B cell (primary cell): ENCODE measurements at regions not wholly inside any gene's neighbourhood (a gene's known extent, or its start where the extent isn't known, plus 50 kb on each side); places are given as distances from the start of the nearest gene placed in this dataset.

Experiments used
- ATAC-seq: fragments of 200-7000 bp; cut with Tn5 transposase; one replicate; pipeline ENCODE4 v1.10.0; 2021; ENCODE audit warnings: low read depth, mild to moderate bottlenecking, moderate number of reproducible peaks, moderate library complexity
- CTCF ChIA-PET: fragments of 350-600 bp; sonication (Branson Sonifier 250); formaldehyde crosslinking; loops from one replicate; lab custom pipeline; 2021; ENCODE audit warnings: antibody characterized with exemption, inconsistent platforms; lab: Charles Lee
- POLR2A ChIA-PET: fragments of 350-600 bp; sonication (Branson Sonifier 250); formaldehyde crosslinking; loops from one replicate; lab custom pipeline; 2021; ENCODE audit warnings: antibody characterized with exemption; lab: Charles Lee
- DNase-seq: peaks from one replicate; pipeline ENCODE4 v3.0.0; 2013
- H2AFZ ChIP-seq: 2 replicates; pipeline ENCODE4 v1.6.1; 2012; ENCODE audit warnings: mild to moderate bottlenecking, low read depth, low read length; ENCODE audit not compliant: insufficient read depth, poor library complexity, severe bottlenecking
- H3K27ac ChIP-seq, 2 donors: 1 replicate in 1 of 2; 2 replicates in 1 of 2; pipeline ENCODE4 v1.5.1; 2012 to 2013; ENCODE audit warnings: low read length in 2 of 2, mild to moderate bottlenecking in 2 of 2, moderate library complexity in 1 of 2
- H3K27me3 ChIP-seq, 4 experiments: fragments of 200-600 bp in 1 of 4; sonication (generic) in 1 of 4; replicated peaks in 1 of 4; 1 replicate in 2 of 4; 2 replicates in 2 of 4; pipeline versions ENCODE4 v1.6.1 to v1.7.0; 2013 to 2016; ENCODE audit warnings: low read length in 3 of 4, mild to moderate bottlenecking in 2 of 4, mixed read lengths in 1 of 4, moderate library complexity in 1 of 4; ENCODE audit not compliant: insufficient read depth in 4 of 4, control insufficient read depth in 3 of 4; ENCODE audit errors: control extremely low read depth in 1 of 4
- H3K36me3 ChIP-seq, 2 experiments: replicated peaks in 1 of 2; 1 replicate in 1 of 2; 2 replicates in 1 of 2; pipeline versions ENCODE4 v1.6.1 to v1.7.1; 2013; ENCODE audit warnings: low read length in 1 of 2; ENCODE audit not compliant: insufficient read depth in 2 of 2, control insufficient read depth in 1 of 2; ENCODE audit errors: control extremely low read depth in 1 of 2, extremely low read depth in 1 of 2
- H3K4me1 ChIP-seq, 2 donors: fragments of 200-600 bp in 1 of 2; sonication (generic) in 1 of 2; 1 replicate in 1 of 2; 2 replicates in 1 of 2; pipeline versions ENCODE4 v1.5.1 to v1.6.1; 2013 to 2017; ENCODE audit warnings: low read length in 2 of 2; ENCODE audit not compliant: control insufficient read depth in 2 of 2, insufficient read depth in 2 of 2
- H3K4me2 ChIP-seq: replicated peaks from 2 replicates; pipeline ENCODE3; 2012; ENCODE audit warnings: mild to moderate bottlenecking, low read depth, low read length; ENCODE audit not compliant: poor library complexity, severe bottlenecking
- H3K4me3 ChIP-seq, 5 experiments: fragments of 200-600 bp in 1 of 5; sonication (generic) in 1 of 5; 1 replicate in 3 of 5; 2 replicates in 2 of 5; pipeline versions ENCODE4 v1.5.1 to v1.7.0; 2011 to 2016; ENCODE audit warnings: low read length in 4 of 5, mild to moderate bottlenecking in 4 of 5, low read depth in 2 of 5, control low read depth in 1 of 5, moderate library complexity in 1 of 5; ENCODE audit not compliant: insufficient read depth in 1 of 5; ENCODE audit errors: control extremely low read depth in 1 of 5, extremely low read depth in 1 of 5
- H3K79me2 ChIP-seq: fragments of 200-600 bp; sonication (generic); one replicate; pipeline ENCODE4 v1.6.0; 2016; ENCODE audit warnings: low read length; ENCODE audit not compliant: control insufficient read depth, insufficient read depth
- H3K9ac ChIP-seq: fragments of 200-600 bp; sonication (generic); 2 replicates; pipeline ENCODE4 v1.6.1; 2017; ENCODE audit warnings: mild to moderate bottlenecking, low read length, moderate library complexity
- H3K9me3 ChIP-seq, 3 donors: one replicate each; pipeline versions ENCODE4 v1.6.1 to v1.7.1; 2013; ENCODE audit warnings: low read length in 2 of 3; ENCODE audit not compliant: control insufficient read depth in 2 of 3, insufficient read depth in 1 of 3; ENCODE audit errors: control extremely low read depth in 1 of 3
- H4K20me1 ChIP-seq: 2 replicates; pipeline ENCODE4 v1.6.0; 2012; ENCODE audit warnings: mild to moderate bottlenecking, low read length; ENCODE audit not compliant: insufficient read depth, control insufficient read depth, poor library complexity, severe bottlenecking
- H3K27ac Mint-ChIP-seq: one replicate; pipeline ENCODE4 v1.8.0; 2021; ENCODE audit warnings: mixed read lengths
- H3K27me3 Mint-ChIP-seq: one replicate; pipeline ENCODE4 v1.8.0; 2021; ENCODE audit warnings: mixed read lengths
- H3K4me1 Mint-ChIP-seq: one replicate; pipeline ENCODE4 v1.8.0; 2021; ENCODE audit warnings: mixed read lengths
- H3K4me3 Mint-ChIP-seq: one replicate; pipeline ENCODE4 v1.8.0; 2021; ENCODE audit warnings: mixed read lengths
- H3K9me3 Mint-ChIP-seq: one replicate; pipeline ENCODE4 v1.8.0; 2022; ENCODE audit warnings: mixed read lengths; ENCODE audit not compliant: insufficient read depth
- CTCF ChIP-seq: fragments of 200-600 bp; IDR thresholded peaks from one replicate; pipeline ENCODE4 v1.8.0; 2022; ENCODE audit warnings: antibody characterized with exemption, mild to moderate bottlenecking
- EZH2 ChIP-seq: IDR thresholded peaks from 2 replicates; pipeline ENCODE4 v1.6.1; 2012; ENCODE audit warnings: borderline replicate concordance, low read depth, mild to moderate bottlenecking, moderate library complexity, low read length; ENCODE audit not compliant: insufficient read depth, poor library complexity, severe bottlenecking
- WGBS: methylation state at CpG from one replicate; pipeline ENCODE4 v1.1.5; 2013; ENCODE audit warnings: missing lambda C conversion rate; ENCODE audit not compliant: insufficient coverage; 5-methylcytosine and 5-hydroxymethylcytosine counted together
- intact Hi-C: fragments of 100-400 bp; cut with micrococcal nuclease; formaldehyde crosslinking; loops from one replicate; pipeline ENCODE4 v1.10.0; 2022

- H3K4me3 Mint-ChIP-seq = no peak overlapping the region
- Histone ChIP-seq H3K36me3 (no peaks in the 10 kb centered on the region), H3K4me1 (peaks cover 15 to 17% of the 10 kb centered on the region in 2 donors), H3K27me3 (no peaks in the 10 kb centered on the region), H3K27ac (no peak overlapping the region), H3K9me3 (peaks cover 0 to 1% (median 0%) of the 10 kb centered on the region in 3 donors), H3K4me3 (no peak overlapping the region), H3K4me2 (no peak overlapping the region), H2AFZ (no peak overlapping the region), H4K20me1 (no peaks in the 10 kb centered on the region), H3K9ac (no peak overlapping the region), H3K79me2 (no peaks in the 10 kb centered on the region)
- intact Hi-C loops = loop anchor here (10.0 kb wide), 1 partner anchor 932 kb away; no protein-coding TSS in a partner anchor
- H3K4me1 Mint-ChIP-seq = peaks cover 18% of the 10 kb centered on the region
- H3K27me3 Mint-ChIP-seq = no peaks in the 10 kb centered on the region
- peaks cover 3% of the 10 kb centered on the region for H3K9me3 Mint-ChIP-seq
- TF ChIP-seq EZH2 = no peak
- no peak for TF ChIP-seq CTCF
- CTCF ChIA-PET = no interaction called here
- 94% methylated on average over 2 of the region's 6 CpGs for WGBS
- ATAC-seq (no peak), DNase-seq (no peak)
- POLR2A ChIA-PET = no interaction called here
- peak overlapping the region; percentile 18 for H3K27ac Mint-ChIP-seq
Observed at GRCh38 chr18:56256659-56257058, 381.7 kb downstream of the TXNL1 start.

GRCh38 chr18:56255381-56255780 lies 383.0 kb downstream of the TXNL1 start:
- no peaks in the 10 kb centered on the region for H3K27me3 Mint-ChIP-seq
- Histone ChIP-seq H3K36me3 (no peaks in the 10 kb centered on the region), H3K4me1 (peaks cover 18 to 19% of the 10 kb centered on the region in 2 donors), H3K27me3 (no peaks in the 10 kb centered on the region), H2AFZ (no peak overlapping the region), H3K4me2 (no peak overlapping the region), H3K4me3 (no peak overlapping the region), H3K9me3 (peaks cover 0 to 1% (median 0%) of the 10 kb centered on the region in 3 donors), H3K27ac (no peak overlapping the region), H3K79me2 (no peaks in the 10 kb centered on the region), H4K20me1 (no peaks in the 10 kb centered on the region), H3K9ac (no peak overlapping the region)
- H3K4me3 Mint-ChIP-seq = no peak overlapping the region
- DNase-seq (no peak), ATAC-seq (no peak)
- peaks cover 24% of the 10 kb centered on the region for H3K4me1 Mint-ChIP-seq
- H3K9me3 Mint-ChIP-seq = peaks cover 3% of the 10 kb centered on the region
- CTCF ChIA-PET = no interaction called here
- TF ChIP-seq EZH2 = no peak
- no peak for TF ChIP-seq CTCF
- H3K27ac Mint-ChIP-seq = no peak overlapping the region
- intact Hi-C loops = loop anchor here (10.0 kb wide), 1 partner anchor 931 kb away; no protein-coding TSS in a partner anchor
- POLR2A ChIA-PET = no interaction called here
- WGBS = 100% methylated on average over 1 of the region's 2 CpGs
